ENCODE measurements at regions not wholly inside any gene's neighbourhood (a gene's known extent, or its start where the extent isn't known, plus 50 kb on each side); places are given as distances from the start of the nearest gene placed in this dataset.

GRCh38 chr4:154999950-155000578 is 208.4 kb upstream of the NPY2R start:
- TF ChIP-seq ZC3H10 (CRISPR knock-in tag; IDR thresholded peaks at IDR 0.05) (no peak), TOX (CRISPR knock-in tag; IDR thresholded peaks at IDR 0.05; ENCODE audit: borderline replicate concordance) (no peak), ZFP30 (CRISPR knock-in tag; IDR thresholded peaks at IDR 0.05) (no peak), TSHZ2 (CRISPR knock-in tag; IDR thresholded peaks at IDR 0.05) (no peak), ISL1 (CRISPR knock-in tag; IDR thresholded peaks at IDR 0.05) (no peak), RARB (CRISPR knock-in tag; IDR thresholded peaks at IDR 0.05) (no peak), POU6F1 (CRISPR knock-in tag; IDR thresholded peaks at IDR 0.05; ENCODE audit: borderline replicate concordance, low read depth) (no peak), CSDC2 (CRISPR knock-in tag; IDR thresholded peaks at IDR 0.05) (no peak), TCF4 (CRISPR knock-in tag; IDR thresholded peaks at IDR 0.05; ENCODE audit: borderline replicate concordance) (no peak), OSR1 (CRISPR knock-in tag; IDR thresholded peaks at IDR 0.05) (no peak), BACH2 (CRISPR knock-in tag; IDR thresholded peaks at IDR 0.05; ENCODE audit: borderline replicate concordance) (no peak), ZNF70 (CRISPR knock-in tag; IDR thresholded peaks at IDR 0.05) (no peak), ESRRG (CRISPR knock-in tag; IDR thresholded peaks at IDR 0.05) (no peak), ZNF8 (CRISPR knock-in tag; IDR thresholded peaks at IDR 0.05) (no peak), CREB5 (CRISPR knock-in tag; IDR thresholded peaks at IDR 0.05; ENCODE audit: low read depth) (no peak), GLIS3 (CRISPR knock-in tag; IDR thresholded peaks at IDR 0.05) (no peak), PPARA (CRISPR knock-in tag; IDR thresholded peaks at IDR 0.05; ENCODE audit: borderline replicate concordance) (no peak), ZNF565 (CRISPR knock-in tag; conservative IDR thresholded peaks at IDR 0.05; ENCODE audit: low read depth) (no peak)
- TF ChIP-seq, protein P1, sequence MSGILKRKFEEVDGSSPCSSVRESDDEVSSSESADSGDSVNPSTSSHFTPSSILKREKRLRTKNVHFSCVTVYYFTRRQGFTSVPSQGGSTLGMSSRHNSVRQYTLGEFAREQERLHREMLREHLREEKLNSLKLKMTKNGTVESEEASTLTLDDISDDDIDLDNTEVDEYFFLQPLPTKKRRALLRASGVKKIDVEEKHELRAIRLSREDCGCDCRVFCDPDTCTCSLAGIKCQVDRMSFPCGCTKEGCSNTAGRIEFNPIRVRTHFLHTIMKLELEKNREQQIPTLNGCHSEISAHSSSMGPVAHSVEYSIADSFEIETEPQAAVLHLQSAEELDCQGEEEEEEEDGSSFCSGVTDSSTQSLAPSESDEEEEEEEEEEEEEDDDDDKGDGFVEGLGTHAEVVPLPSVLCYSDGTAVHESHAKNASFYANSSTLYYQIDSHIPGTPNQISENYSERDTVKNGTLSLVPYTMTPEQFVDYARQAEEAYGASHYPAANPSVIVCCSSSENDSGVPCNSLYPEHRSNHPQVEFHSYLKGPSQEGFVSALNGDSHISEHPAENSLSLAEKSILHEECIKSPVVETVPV (CRISPR knock-in tag; IDR thresholded peaks at IDR 0.05): no peak
- TF ChIP-seq, protein P2, sequence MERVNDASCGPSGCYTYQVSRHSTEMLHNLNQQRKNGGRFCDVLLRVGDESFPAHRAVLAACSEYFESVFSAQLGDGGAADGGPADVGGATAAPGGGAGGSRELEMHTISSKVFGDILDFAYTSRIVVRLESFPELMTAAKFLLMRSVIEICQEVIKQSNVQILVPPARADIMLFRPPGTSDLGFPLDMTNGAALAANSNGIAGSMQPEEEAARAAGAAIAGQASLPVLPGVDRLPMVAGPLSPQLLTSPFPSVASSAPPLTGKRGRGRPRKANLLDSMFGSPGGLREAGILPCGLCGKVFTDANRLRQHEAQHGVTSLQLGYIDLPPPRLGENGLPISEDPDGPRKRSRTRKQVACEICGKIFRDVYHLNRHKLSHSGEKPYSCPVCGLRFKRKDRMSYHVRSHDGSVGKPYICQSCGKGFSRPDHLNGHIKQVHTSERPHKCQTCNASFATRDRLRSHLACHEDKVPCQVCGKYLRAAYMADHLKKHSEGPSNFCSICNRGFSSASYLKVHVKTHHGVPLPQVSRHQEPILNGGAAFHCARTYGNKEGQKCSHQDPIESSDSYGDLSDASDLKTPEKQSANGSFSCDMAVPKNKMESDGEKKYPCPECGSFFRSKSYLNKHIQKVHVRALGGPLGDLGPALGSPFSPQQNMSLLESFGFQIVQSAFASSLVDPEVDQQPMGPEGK (CRISPR knock-in tag; IDR thresholded peaks at IDR 0.05; ENCODE audit: borderline replicate concordance): no peak
- ATAC-seq: no peak

DNA sequence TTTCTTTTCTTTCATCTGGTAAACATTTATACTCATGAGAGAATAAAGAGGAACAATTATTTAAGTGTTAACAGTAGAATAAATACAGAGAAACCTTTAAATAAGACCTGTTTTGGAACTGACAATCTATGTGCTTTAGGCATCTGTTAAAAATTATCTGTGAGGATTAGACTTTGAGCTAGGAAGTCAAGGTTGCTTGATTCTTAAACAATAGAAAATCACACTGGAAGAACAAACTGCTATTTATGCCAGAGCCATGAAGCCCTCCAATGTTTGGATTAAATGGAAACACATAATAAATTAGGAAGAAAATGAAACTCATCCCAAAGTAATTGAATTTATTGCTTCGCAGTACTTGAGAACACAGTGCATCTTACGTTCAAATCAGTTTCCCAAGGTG is 207.2 kb upstream of the NPY2R start:
- no peak for ATAC-seq
- TF ChIP-seq ZNF70 (CRISPR knock-in tag; IDR thresholded peaks at IDR 0.05) (no peak), GLIS3 (CRISPR knock-in tag; IDR thresholded peaks at IDR 0.05) (no peak), SNAI2 (CRISPR knock-in tag; IDR thresholded peaks at IDR 0.05) (no peak), BACH2 (CRISPR knock-in tag; IDR thresholded peaks at IDR 0.05; ENCODE audit: borderline replicate concordance) (no peak), ZNF565 (CRISPR knock-in tag; conservative IDR thresholded peaks at IDR 0.05; ENCODE audit: low read depth) (no peak), POU6F1 (CRISPR knock-in tag; IDR thresholded peaks at IDR 0.05; ENCODE audit: borderline replicate concordance, low read depth) (no peak), RARB (CRISPR knock-in tag; IDR thresholded peaks at IDR 0.05) (no peak), ZFP3 (CRISPR knock-in tag; IDR thresholded peaks at IDR 0.05) (no peak), CREB5 (CRISPR knock-in tag; IDR thresholded peaks at IDR 0.05; ENCODE audit: low read depth) (no peak), ZNF8 (CRISPR knock-in tag; IDR thresholded peaks at IDR 0.05) (no peak), OSR1 (CRISPR knock-in tag; IDR thresholded peaks at IDR 0.05) (no peak), ZFP30 (CRISPR knock-in tag; IDR thresholded peaks at IDR 0.05) (no peak), CSDC2 (CRISPR knock-in tag; IDR thresholded peaks at IDR 0.05) (no peak), TOX (CRISPR knock-in tag; IDR thresholded peaks at IDR 0.05; ENCODE audit: borderline replicate concordance) (no peak), ARNTL (CRISPR knock-in tag; IDR thresholded peaks at IDR 0.05; ENCODE audit: borderline replicate concordance, low read depth) (no peak)

All from SK-N-SH treated with all-trans-retinoic acid at 6 μM for 48 hours (cell line).